GM23338 (cell line): ENCODE measurements at regions not wholly inside any gene's neighbourhood (a gene's known extent, or its start where the extent isn't known, plus 50 kb on each side); places are given as distances from the start of the nearest gene placed in this dataset.
"Not testable (repeated sequence)": the region's sequence is repeated elsewhere in the genome, so short reads cannot be mapped to it uniquely, and the experiment has no call there.

Experiments used
- ATAC-seq: fragments of 200-7000 bp; cut with Tn5 transposase; 3 replicates; pipeline ENCODE4 v1.9.1; 2020
- DNase-seq: peaks from one replicate; pipeline ENCODE4 v3.0.0-alpha.2; 2015; ENCODE audit warnings: low spot score
- H2AFZ ChIP-seq: fragments of 200-600 bp; sonication (generic); 2 replicates; pipeline ENCODE4 v1.8.0; 2016; ENCODE audit warnings: antibody characterized with exemption, mild to moderate bottlenecking, moderate library complexity
- H3F3A ChIP-seq: fragments of 200-600 bp; sonication (generic); replicated peaks from 2 replicates; pipeline ENCODE4 v1.8.0; 2017; ENCODE audit warnings: antibody characterized with exemption, mixed run types, low read depth
- H3K27ac ChIP-seq: fragments of 200-600 bp; sonication (generic); 2 replicates; pipeline ENCODE4 v1.6.1; 2016; ENCODE audit warnings: low read depth
- H3K27me3 ChIP-seq: fragments of 200-600 bp; sonication (generic); 2 replicates; pipeline ENCODE4 v1.8.0; 2016; ENCODE audit warnings: mild to moderate bottlenecking, mixed run types, moderate library complexity; ENCODE audit not compliant: insufficient read depth
- H3K36me3 ChIP-seq: fragments of 200-600 bp; sonication (generic); 2 replicates; pipeline ENCODE4 v1.8.0; 2016; ENCODE audit warnings: mild to moderate bottlenecking; ENCODE audit not compliant: insufficient read depth
- H3K4me1 ChIP-seq: fragments of 200-600 bp; sonication (generic); 2 replicates; pipeline ENCODE4 v1.8.0; 2016; ENCODE audit warnings: mild to moderate bottlenecking, moderate library complexity; ENCODE audit not compliant: insufficient read depth
- H3K4me2 ChIP-seq: fragments of 200-600 bp; sonication (generic); 2 replicates; pipeline ENCODE4 v1.7.1; 2017; ENCODE audit warnings: mixed run types
- H3K4me3 ChIP-seq: fragments of 200-600 bp; sonication (generic); 2 replicates; pipeline ENCODE4 v1.6.1; 2016; ENCODE audit warnings: mixed run types
- H3K79me2 ChIP-seq: fragments of 200-600 bp; sonication (generic); replicated peaks from 2 replicates; pipeline ENCODE4 v1.8.0; 2017; ENCODE audit warnings: mild to moderate bottlenecking; ENCODE audit not compliant: insufficient read depth
- H3K9me2 ChIP-seq: fragments of 200-600 bp; sonication (generic); 2 replicates; pipeline ENCODE4 v1.8.0; 2017; ENCODE audit not compliant: insufficient read depth
- H4K20me1 ChIP-seq: fragments of 200-600 bp; sonication (generic); replicated peaks from 2 replicates; pipeline ENCODE4 v1.8.0; 2017; ENCODE audit warnings: mild to moderate bottlenecking; ENCODE audit not compliant: insufficient read depth
- H3K27ac Mint-ChIP-seq: 2 replicates; pipeline ENCODE4 v1.8.0; 2020; ENCODE audit warnings: inconsistent platforms, mild to moderate bottlenecking, moderate library complexity, mixed read lengths
- H3K27me3 Mint-ChIP-seq: 3 replicates; pipeline ENCODE4 v1.8.0; 2022; ENCODE audit warnings: low read depth, mild to moderate bottlenecking, moderate library complexity, mixed read lengths, inconsistent platforms; ENCODE audit not compliant: insufficient read depth, poor library complexity
- H3K36me3 Mint-ChIP-seq: 3 replicates; pipeline ENCODE4 v1.8.0; 2021; ENCODE audit warnings: low read depth, mild to moderate bottlenecking, inconsistent platforms, moderate library complexity, mixed read lengths
- H3K4me1 Mint-ChIP-seq: 3 replicates; pipeline ENCODE4 v1.8.0; 2020; ENCODE audit warnings: mild to moderate bottlenecking, inconsistent platforms, mixed read lengths
- H3K4me3 Mint-ChIP-seq: 3 replicates; pipeline ENCODE4 v1.8.0; 2021; ENCODE audit warnings: moderate library complexity, mild to moderate bottlenecking, inconsistent platforms, mixed read lengths
- H3K9me3 Mint-ChIP-seq: 3 replicates; pipeline ENCODE4 v1.8.0; 2020; ENCODE audit warnings: moderate library complexity, mild to moderate bottlenecking, inconsistent platforms, mixed read lengths
- EZH2 ChIP-seq: fragments of 200-600 bp; sonication (generic); IDR thresholded peaks from one replicate; pipeline ENCODE4 v1.8.0; 2017; ENCODE audit warnings: antibody characterized with exemption, mild to moderate bottlenecking, low read depth; ENCODE audit not compliant: unreplicated experiment
- EZH2phosphoT487 ChIP-seq: fragments of 200-600 bp; sonication (generic); IDR thresholded peaks from one replicate; pipeline ENCODE4 v1.8.1; 2018; ENCODE audit warnings: antibody characterized with exemption; ENCODE audit not compliant: unreplicated experiment
- JUNB ChIP-seq: IDR thresholded peaks from one replicate; pipeline ENCODE4 v1.6.1; 2016; ENCODE audit warnings: antibody characterized with exemption; ENCODE audit not compliant: unreplicated experiment
- POLR2AphosphoS5 ChIP-seq: IDR thresholded peaks from 2 replicates; pipeline ENCODE4 v1.6.1; 2016; ENCODE audit warnings: antibody characterized with exemption, low read depth
- ZNF114 ChIP-seq: fragments of 250-450 bp; sonication (Bioruptor Pico); IDR thresholded peaks from 2 replicates; pipeline ENCODE4 v1.5.0; 2020; ENCODE audit warnings: mild to moderate bottlenecking, moderate library complexity
- TF ChIP-seq, protein P1 (sequence below): IDR thresholded peaks from one replicate; pipeline ENCODE4 v1.6.1; 2018; ENCODE audit warnings: antibody characterized with exemption; ENCODE audit not compliant: unreplicated experiment
- TF ChIP-seq, protein P2 (sequence below), 2 experiments: fragments of 200-600 bp in 1 of 2; sonication (generic) in 1 of 2; conservative IDR thresholded peaks; 2 replicates each; pipeline versions ENCODE4 v1.5.1 to v1.6.1; 2016 to 2017; ENCODE audit warnings: antibody characterized with exemption in 2 of 2, low read depth in 2 of 2, mild to moderate bottlenecking in 2 of 2, moderate library complexity in 1 of 2

DNA sequence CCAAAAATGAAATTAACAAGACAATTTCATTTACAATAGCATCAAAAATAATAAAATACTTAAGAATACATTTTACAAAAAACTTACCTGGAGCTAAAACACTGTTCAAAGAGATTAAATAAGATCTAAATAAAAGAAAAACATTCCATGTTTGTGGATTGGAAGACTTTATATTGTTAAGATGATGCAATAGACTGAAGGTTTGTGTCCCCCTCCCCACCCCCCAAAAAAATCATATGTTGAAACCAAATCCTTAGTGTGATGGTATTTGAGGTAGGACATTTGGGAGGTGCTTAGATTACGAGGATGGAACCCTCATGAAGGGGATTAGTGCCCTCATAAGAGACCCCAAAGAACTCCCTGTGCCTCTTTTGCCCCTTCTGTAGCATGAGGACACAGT lies 117.6 kb downstream of the ZNF467 start (continued):
- TF ChIP-seq, protein P1, sequence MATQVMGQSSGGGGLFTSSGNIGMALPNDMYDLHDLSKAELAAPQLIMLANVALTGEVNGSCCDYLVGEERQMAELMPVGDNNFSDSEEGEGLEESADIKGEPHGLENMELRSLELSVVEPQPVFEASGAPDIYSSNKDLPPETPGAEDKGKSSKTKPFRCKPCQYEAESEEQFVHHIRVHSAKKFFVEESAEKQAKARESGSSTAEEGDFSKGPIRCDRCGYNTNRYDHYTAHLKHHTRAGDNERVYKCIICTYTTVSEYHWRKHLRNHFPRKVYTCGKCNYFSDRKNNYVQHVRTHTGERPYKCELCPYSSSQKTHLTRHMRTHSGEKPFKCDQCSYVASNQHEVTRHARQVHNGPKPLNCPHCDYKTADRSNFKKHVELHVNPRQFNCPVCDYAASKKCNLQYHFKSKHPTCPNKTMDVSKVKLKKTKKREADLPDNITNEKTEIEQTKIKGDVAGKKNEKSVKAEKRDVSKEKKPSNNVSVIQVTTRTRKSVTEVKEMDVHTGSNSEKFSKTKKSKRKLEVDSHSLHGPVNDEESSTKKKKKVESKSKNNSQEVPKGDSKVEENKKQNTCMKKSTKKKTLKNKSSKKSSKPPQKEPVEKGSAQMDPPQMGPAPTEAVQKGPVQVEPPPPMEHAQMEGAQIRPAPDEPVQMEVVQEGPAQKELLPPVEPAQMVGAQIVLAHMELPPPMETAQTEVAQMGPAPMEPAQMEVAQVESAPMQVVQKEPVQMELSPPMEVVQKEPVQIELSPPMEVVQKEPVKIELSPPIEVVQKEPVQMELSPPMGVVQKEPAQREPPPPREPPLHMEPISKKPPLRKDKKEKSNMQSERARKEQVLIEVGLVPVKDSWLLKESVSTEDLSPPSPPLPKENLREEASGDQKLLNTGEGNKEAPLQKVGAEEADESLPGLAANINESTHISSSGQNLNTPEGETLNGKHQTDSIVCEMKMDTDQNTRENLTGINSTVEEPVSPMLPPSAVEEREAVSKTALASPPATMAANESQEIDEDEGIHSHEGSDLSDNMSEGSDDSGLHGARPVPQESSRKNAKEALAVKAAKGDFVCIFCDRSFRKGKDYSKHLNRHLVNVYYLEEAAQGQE = no peak
- no peak for TF ChIP-seq EZH2
- TF ChIP-seq POLR2AphosphoS5 = no peak
- no peak for TF ChIP-seq ZNF114 (CRISPR knock-in tag)
- TF ChIP-seq, protein P2, sequence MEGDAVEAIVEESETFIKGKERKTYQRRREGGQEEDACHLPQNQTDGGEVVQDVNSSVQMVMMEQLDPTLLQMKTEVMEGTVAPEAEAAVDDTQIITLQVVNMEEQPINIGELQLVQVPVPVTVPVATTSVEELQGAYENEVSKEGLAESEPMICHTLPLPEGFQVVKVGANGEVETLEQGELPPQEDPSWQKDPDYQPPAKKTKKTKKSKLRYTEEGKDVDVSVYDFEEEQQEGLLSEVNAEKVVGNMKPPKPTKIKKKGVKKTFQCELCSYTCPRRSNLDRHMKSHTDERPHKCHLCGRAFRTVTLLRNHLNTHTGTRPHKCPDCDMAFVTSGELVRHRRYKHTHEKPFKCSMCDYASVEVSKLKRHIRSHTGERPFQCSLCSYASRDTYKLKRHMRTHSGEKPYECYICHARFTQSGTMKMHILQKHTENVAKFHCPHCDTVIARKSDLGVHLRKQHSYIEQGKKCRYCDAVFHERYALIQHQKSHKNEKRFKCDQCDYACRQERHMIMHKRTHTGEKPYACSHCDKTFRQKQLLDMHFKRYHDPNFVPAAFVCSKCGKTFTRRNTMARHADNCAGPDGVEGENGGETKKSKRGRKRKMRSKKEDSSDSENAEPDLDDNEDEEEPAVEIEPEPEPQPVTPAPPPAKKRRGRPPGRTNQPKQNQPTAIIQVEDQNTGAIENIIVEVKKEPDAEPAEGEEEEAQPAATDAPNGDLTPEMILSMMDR (conservative IDR thresholded peaks at IDR 0.05; ENCODE audit: low read depth in 2 of 2) = no peak

DNA sequence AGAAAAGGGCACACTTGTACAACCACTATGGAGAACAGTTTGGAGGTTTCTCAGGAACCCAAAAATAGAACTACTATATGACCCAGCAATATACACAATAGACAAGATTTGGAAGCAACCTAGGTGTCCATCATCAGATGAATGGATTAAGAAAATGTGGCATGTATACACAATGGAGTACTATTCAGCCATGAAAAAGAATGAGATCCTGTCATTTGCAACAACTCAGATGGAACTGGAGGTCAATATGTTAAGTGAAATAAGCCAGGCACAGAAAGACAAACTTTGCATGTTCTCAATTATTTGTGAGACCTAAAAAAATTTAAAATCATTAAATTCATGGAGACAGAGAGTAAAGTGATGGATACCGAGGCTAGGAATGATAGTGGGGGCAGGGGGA lies 118.8 kb downstream of the ZNF467 start:
- H3K9me2 ChIP-seq = no peaks in the 10 kb centered on the region
- H3K4me1 ChIP-seq = no peaks in the 10 kb centered on the region
- TF ChIP-seq EZH2phosphoT487 (no peak), JUNB (no peak)
- H3K36me3 Mint-ChIP-seq = peaks cover 7% of the 10 kb centered on the region
- H3K4me3 ChIP-seq = no peak overlapping the region
- H2AFZ ChIP-seq = no peak overlapping the region
- no peaks in the 10 kb centered on the region for H3F3A ChIP-seq
- no peaks in the 10 kb centered on the region for H3K27me3 ChIP-seq
- no peaks in the 10 kb centered on the region for H4K20me1 ChIP-seq
- no peak overlapping the region for H3K4me3 Mint-ChIP-seq
- no peaks in the 10 kb centered on the region for H3K4me1 Mint-ChIP-seq
- H3K27ac ChIP-seq = no peak overlapping the region
- no peaks in the 10 kb centered on the region for H3K79me2 ChIP-seq
- H3K36me3 ChIP-seq = no peaks in the 10 kb centered on the region
- no peak overlapping the region for H3K4me2 ChIP-seq
- H3K9me3 Mint-ChIP-seq = peaks cover 34% of the 10 kb centered on the region
- no peak for DNase-seq
- peaks cover 3% of the 10 kb centered on the region for H3K27me3 Mint-ChIP-seq
- H3K27ac Mint-ChIP-seq = no peak overlapping the region
- ATAC-seq = no peak

DNA sequence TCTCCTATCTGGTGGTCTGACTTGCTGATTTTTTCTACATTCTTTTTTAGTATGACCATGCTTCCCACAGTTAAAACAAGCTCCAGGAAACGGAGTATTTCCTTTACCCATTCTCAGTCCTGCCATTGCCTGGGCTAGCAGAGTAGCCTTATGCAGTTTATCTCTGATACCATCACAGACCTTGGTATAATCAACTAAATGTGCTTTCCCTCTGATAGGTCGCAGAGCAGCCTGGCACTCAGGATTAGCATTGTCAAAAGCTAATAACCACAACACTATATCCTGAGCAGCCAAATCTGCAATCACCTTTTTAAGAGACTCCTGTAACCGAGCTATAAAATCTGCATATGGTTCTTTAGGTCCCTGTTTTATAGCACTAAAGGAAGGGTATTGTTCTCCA lies 123.2 kb downstream of the ZNF467 start:
- H3K4me3 ChIP-seq, H3K79me2 ChIP-seq, H3K27ac ChIP-seq, H3K9me2 ChIP-seq, H3K4me1 ChIP-seq, H2AFZ ChIP-seq, DNase-seq, H4K20me1 ChIP-seq, H3K4me1 Mint-ChIP-seq, H3F3A ChIP-seq, ATAC-seq, H3K27ac Mint-ChIP-seq, H3K27me3 Mint-ChIP-seq, H3K4me3 Mint-ChIP-seq, H3K4me2 ChIP-seq, H3K36me3 Mint-ChIP-seq, H3K27me3 ChIP-seq, H3K36me3 ChIP-seq: not testable (repeated sequence)
- peaks cover 34% of the 10 kb centered on the region for H3K9me3 Mint-ChIP-seq
